Type B pancreatic cell (in vitro differentiated cells): ENCODE measurements at regions not wholly inside any gene's neighbourhood (a gene's known extent, or its start where the extent isn't known, plus 50 kb on each side); places are given as distances from the start of the nearest gene placed in this dataset.

ENCODE experiments used
- DNase-seq: peaks from one replicate; pipeline ENCODE4 v3.0.0; 2021; ENCODE audit warnings: mixed read lengths; ENCODE audit not compliant: unreplicated experiment; ENCODE audit errors: extremely low spot score
- H3K27ac Mint-ChIP-seq: 2 replicates; pipeline ENCODE4 v1.8.0; 2021; ENCODE audit warnings: mild to moderate bottlenecking, mixed read lengths
- H3K27me3 Mint-ChIP-seq: 2 replicates; pipeline ENCODE4 v1.8.0; 2021; ENCODE audit warnings: mixed read lengths
- H3K36me3 Mint-ChIP-seq: 2 replicates; pipeline ENCODE4 v1.8.0; 2021; ENCODE audit warnings: mixed read lengths
- H3K4me1 Mint-ChIP-seq: one replicate; pipeline ENCODE4 v1.8.0; 2021; ENCODE audit warnings: mixed read lengths; ENCODE audit not compliant: unreplicated experiment
- H3K4me3 Mint-ChIP-seq: 2 replicates; pipeline ENCODE4 v1.8.0; 2021; ENCODE audit warnings: mild to moderate bottlenecking, mixed read lengths
- H3K9me3 Mint-ChIP-seq: 2 replicates; pipeline ENCODE4 v1.8.0; 2021; ENCODE audit warnings: mixed read lengths
- TF ChIP-seq, protein P1 (sequence below): fragments of 200-600 bp; sonication (generic); conservative IDR thresholded peaks from 2 replicates; pipeline ENCODE4 v1.5.0; 2021; ENCODE audit warnings: antibody characterized with exemption, mild to moderate bottlenecking

DNA sequence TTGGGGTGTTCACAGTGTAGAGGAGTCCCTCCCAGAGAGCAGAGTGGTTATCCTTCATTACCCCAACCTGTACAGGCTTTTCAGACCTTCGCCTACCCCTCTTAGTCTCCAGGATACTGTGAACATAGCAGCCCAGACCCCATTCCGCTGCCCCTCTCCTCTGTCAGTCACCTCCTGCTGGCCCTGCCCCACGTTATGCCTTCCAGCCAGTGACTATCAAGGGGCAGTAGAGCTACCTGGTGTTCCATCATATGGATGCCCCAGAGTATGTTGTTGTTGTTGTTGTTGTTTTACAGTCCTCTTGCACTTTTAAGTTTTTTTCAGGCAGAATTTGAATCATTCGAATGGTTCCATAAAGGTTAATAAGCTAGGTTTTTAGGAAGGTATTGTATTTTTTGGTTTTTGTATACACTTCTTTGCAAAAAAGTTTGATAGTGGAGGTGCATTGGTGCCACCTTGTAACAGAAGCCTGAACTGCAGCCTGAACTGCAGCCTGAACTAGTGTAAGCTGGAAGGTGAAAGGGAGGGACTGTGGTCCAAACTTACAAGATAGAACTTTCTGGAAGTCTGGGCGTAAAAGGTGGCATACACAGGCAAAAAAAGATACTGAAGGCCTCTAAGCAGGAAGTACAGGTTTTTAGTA, 101.4 kb upstream of the RAB40AL start:
- peak overlapping the region; percentile 8 for H3K27ac Mint-ChIP-seq
- H3K9me3 Mint-ChIP-seq: no peaks in the 10 kb centered on the region
- H3K4me1 Mint-ChIP-seq: no peaks in the 10 kb centered on the region
- H3K4me3 Mint-ChIP-seq: no peak overlapping the region
- H3K27me3 Mint-ChIP-seq: no peaks in the 10 kb centered on the region
- TF ChIP-seq, protein P1, sequence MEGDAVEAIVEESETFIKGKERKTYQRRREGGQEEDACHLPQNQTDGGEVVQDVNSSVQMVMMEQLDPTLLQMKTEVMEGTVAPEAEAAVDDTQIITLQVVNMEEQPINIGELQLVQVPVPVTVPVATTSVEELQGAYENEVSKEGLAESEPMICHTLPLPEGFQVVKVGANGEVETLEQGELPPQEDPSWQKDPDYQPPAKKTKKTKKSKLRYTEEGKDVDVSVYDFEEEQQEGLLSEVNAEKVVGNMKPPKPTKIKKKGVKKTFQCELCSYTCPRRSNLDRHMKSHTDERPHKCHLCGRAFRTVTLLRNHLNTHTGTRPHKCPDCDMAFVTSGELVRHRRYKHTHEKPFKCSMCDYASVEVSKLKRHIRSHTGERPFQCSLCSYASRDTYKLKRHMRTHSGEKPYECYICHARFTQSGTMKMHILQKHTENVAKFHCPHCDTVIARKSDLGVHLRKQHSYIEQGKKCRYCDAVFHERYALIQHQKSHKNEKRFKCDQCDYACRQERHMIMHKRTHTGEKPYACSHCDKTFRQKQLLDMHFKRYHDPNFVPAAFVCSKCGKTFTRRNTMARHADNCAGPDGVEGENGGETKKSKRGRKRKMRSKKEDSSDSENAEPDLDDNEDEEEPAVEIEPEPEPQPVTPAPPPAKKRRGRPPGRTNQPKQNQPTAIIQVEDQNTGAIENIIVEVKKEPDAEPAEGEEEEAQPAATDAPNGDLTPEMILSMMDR: peak; percentile 66
- peaks cover 3% of the 10 kb centered on the region for H3K36me3 Mint-ChIP-seq
- no peak for DNase-seq

DNA sequence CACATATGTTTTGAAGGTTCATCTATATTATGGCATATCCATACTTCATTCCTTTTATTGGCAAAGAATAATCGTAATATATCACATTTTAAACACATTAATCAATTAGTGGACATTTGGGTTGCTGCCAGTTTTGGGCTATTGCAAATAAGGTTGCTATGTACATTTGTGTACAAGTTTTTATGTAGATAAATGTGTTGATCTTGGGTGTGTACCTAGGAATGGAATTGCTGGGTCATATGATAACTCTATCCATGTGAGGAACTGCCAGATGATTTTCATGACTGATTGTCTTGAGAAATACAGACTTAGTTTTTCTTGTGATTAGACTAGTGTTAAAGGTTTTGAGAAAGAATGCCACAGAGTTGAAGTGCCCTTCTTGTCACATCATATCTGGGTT, 99.2 kb upstream of the RAB40AL start:
- TF ChIP-seq, protein P1: no peak
- no peaks in the 10 kb centered on the region for H3K36me3 Mint-ChIP-seq
- no peaks in the 10 kb centered on the region for H3K27me3 Mint-ChIP-seq
- no peaks in the 10 kb centered on the region for H3K4me1 Mint-ChIP-seq
- no peaks in the 10 kb centered on the region for H3K9me3 Mint-ChIP-seq
- H3K4me3 Mint-ChIP-seq: no peak overlapping the region
- H3K27ac Mint-ChIP-seq: no peak overlapping the region
- DNase-seq: no peak

DNA sequence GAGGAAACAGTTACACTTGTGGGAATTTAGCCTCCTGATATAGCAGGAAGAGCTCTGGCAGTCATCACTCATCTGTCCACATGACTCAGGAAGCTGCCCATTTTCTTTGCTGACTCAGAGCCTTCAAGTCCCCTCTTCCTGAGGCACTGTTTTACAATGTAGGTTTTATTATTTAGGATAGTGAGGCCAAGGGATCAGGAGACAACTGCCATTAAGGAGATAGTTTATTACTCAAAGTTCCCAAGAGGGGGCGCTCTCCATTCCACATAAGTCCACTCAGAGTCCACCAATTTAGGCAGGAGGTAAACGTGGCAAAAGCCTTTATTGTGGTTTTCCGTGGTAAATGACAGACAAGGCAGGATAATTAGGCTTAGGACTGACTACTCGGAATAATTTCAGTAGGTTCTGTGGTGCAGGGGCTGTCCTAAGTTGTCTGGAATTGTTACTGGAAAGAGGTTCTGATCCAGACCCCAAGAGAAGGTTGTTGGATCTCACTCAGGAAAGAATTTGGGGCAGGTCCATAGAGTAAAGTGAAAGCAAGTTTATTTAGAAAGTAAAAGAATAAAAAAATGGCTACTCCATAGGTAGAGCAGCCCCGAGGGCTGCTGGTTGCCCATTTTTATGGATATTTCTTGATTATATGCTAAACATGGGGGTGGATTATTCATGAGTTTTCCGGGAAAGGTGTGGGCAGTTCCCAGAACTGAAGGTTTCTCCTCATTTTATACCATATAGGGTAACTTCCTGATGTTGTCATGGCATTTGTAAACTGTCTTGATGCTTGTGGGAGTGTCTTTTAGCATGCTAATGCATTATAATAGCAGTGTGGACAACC, 96.0 kb upstream of the RAB40AL start:
- TF ChIP-seq, protein P1: peak; percentile 27
- H3K9me3 Mint-ChIP-seq: no peaks in the 10 kb centered on the region
- H3K27me3 Mint-ChIP-seq: no peaks in the 10 kb centered on the region
- no peaks in the 10 kb centered on the region for H3K36me3 Mint-ChIP-seq
- H3K4me1 Mint-ChIP-seq: no peaks in the 10 kb centered on the region
- no peak overlapping the region for H3K4me3 Mint-ChIP-seq
- no peak overlapping the region for H3K27ac Mint-ChIP-seq
- no peak for DNase-seq

DNA sequence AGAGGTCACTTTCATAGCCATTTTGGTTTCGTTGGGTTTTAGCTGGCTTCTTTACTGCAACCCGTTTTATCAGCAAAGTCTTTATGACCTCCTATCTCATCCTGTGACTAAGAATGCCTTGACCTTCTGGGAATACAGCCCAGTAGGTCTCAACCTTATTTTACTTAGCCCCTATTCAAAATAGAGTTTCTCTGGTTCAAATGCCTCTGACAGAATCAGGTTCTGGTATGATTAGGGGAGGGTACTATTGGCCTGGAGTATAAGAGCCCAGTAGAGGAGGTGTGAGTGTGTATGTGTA, 95.4 kb upstream of the RAB40AL start:
- Mint-ChIP-seq H3K9me3 (no peaks in the 10 kb centered on the region), H3K4me3 (no peak overlapping the region), H3K4me1 (no peaks in the 10 kb centered on the region), H3K36me3 (no peaks in the 10 kb centered on the region), H3K27ac (no peak overlapping the region), H3K27me3 (no peaks in the 10 kb centered on the region)
- no peak for DNase-seq
- TF ChIP-seq, protein P1: no peak

DNA sequence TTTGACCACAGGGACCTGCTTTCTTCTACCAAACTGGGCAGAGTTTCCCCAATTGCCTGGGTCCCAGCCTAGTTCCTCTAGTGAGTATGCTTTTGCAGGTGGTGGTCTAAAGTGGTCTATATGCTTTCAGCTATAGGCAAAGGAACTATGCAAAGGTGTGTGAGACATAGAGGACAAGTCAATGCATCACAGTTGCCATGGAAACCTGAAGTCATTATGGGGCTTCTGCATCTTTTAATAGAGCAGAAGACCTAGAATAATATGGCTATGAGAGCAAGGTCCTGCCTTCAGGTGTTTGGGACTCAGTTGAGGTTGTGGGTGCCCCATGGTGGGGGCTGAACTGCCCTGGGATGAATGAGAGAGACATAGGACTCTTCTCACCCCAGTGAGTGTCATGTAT, 92.1 kb upstream of the RAB40AL start:
- no peaks in the 10 kb centered on the region for H3K27me3 Mint-ChIP-seq
- H3K36me3 Mint-ChIP-seq: no peaks in the 10 kb centered on the region
- no peak overlapping the region for H3K27ac Mint-ChIP-seq
- TF ChIP-seq, protein P1: no peak
- H3K9me3 Mint-ChIP-seq: no peaks in the 10 kb centered on the region
- no peaks in the 10 kb centered on the region for H3K4me1 Mint-ChIP-seq
- H3K4me3 Mint-ChIP-seq: no peak overlapping the region
- no peak for DNase-seq
